ENCODE measurements at regions not wholly inside any gene's neighbourhood (a gene's known extent, or its start where the extent isn't known, plus 50 kb on each side); places are given as distances from the start of the nearest gene placed in this dataset.

DNA sequence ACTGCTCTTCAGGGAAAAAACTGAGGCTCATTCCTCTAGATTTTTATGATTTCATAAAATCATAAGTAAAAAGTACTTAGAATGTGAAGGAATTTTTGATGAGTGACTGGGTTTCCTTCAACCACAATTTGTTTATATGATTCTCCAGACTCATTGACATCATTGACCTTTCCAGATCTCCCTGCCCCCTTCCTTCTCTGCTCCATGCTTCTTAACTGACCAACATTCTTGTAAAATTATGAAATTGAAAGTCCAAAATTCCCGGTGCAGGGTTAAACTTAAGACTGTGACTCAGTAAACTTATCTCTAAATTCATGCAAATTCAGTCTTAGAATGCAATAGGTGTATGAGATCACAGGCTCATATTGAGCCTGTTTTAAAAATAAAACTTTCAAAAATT lies 648.9 kb downstream of the TDRD15 start:
- no peak for DNase-seq
- TF ChIP-seq, protein P1, sequence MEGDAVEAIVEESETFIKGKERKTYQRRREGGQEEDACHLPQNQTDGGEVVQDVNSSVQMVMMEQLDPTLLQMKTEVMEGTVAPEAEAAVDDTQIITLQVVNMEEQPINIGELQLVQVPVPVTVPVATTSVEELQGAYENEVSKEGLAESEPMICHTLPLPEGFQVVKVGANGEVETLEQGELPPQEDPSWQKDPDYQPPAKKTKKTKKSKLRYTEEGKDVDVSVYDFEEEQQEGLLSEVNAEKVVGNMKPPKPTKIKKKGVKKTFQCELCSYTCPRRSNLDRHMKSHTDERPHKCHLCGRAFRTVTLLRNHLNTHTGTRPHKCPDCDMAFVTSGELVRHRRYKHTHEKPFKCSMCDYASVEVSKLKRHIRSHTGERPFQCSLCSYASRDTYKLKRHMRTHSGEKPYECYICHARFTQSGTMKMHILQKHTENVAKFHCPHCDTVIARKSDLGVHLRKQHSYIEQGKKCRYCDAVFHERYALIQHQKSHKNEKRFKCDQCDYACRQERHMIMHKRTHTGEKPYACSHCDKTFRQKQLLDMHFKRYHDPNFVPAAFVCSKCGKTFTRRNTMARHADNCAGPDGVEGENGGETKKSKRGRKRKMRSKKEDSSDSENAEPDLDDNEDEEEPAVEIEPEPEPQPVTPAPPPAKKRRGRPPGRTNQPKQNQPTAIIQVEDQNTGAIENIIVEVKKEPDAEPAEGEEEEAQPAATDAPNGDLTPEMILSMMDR (IDR thresholded peaks at IDR 0.05; ENCODE audit: low read depth, low read length): no peak
- no peaks in the 10 kb centered on the region for H3K4me1 ChIP-seq
- no peaks in the 10 kb centered on the region for H3K27me3 ChIP-seq
- H3K4me3 ChIP-seq (ENCODE audit: low read depth, low read length): no peak overlapping the region
- no peaks in the 10 kb centered on the region for H3K36me3 ChIP-seq
- no peaks in the 10 kb centered on the region for H3K9me3 ChIP-seq

DNA sequence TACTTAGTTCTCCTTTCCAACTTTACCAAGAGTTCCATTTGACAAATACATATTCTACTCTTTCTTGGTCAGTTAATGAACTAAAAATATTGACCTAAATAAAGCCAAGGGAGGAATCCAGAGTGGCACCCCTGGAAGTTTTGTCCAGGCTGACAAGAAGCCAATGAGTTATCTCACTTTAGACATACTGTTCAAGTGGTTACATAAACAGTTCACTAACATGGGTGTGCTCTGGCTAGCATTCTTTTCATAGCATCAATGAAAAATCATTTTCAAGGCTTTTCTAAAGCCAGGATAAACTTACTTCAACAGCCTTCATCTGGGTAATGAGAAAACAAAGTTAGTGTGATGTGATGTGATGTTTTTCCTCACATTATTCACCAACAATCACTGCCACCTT lies 649.4 kb downstream of the TDRD15 start:
- no peaks in the 10 kb centered on the region for H3K27me3 ChIP-seq
- H3K4me3 ChIP-seq (ENCODE audit: low read depth, low read length): no peak overlapping the region
- H3K9me3 ChIP-seq: no peaks in the 10 kb centered on the region
- H3K36me3 ChIP-seq: no peaks in the 10 kb centered on the region
- no peaks in the 10 kb centered on the region for H3K4me1 ChIP-seq
- TF ChIP-seq, protein P1 (IDR thresholded peaks at IDR 0.05; ENCODE audit: low read depth, low read length): no peak
- no peak for DNase-seq

DNA sequence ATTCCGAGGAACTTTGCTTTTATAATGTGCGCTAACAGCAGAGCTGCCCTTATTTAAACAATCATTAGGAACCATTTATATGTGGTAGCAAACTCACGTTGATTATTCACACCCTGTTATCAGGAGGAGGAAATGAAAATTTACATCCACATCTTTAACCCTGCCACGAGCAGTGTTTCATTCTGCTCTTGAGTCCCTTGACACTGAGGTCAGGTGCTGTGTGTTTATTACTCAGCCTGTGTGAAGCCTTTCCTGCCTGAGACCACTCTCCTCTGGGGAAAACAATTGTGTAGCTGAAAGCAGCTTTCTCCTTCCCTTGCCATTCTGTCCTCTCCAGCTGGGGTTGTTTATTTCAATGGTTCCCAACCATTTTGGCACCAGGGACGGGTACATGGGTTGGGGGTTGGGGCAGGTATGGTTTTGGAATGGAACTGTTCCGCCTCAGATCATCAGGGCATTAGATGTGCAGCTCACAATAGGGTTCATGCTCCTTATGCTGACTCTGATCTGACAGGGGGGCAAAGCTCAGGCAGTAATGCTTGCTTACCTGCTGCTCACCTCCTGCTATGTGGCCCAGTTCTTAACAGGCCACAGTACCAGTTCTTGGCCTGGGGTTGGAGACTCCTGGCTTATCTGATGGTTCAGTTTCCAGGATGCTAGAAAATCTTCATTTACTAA lies 651.1 kb downstream of the TDRD15 start:
- Histone ChIP-seq H3K4me3 (ENCODE audit: low read depth, low read length) (no peak overlapping the region), H3K9me3 (no peaks in the 10 kb centered on the region), H3K27me3 (no peaks in the 10 kb centered on the region), H3K36me3 (no peaks in the 10 kb centered on the region), H3K4me1 (no peaks in the 10 kb centered on the region)
- DNase-seq: no peak
- TF ChIP-seq, protein P1 (IDR thresholded peaks at IDR 0.05; ENCODE audit: low read depth, low read length): no peak

DNA sequence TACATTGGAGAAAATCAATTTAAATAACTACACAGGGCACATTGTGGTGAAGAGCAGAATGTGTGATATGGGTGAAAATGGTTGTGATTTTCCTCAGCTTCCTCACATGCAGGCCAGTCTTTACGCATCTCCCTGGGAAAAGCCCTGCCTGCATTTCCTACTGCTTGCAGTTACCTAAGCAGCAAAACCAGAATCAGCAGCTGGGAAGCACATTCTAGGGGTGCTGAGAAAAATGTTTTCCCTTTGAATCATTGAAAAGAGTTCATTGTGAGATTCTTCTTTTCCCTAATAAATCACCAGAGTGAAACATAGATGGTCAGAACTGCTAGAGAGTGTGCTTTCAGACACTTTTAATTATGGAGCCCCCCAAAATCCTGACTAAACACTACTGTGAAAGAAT lies 656.0 kb downstream of the TDRD15 start:
- H3K4me3 ChIP-seq (ENCODE audit: low read depth, low read length): no peak overlapping the region
- TF ChIP-seq, protein P1 (IDR thresholded peaks at IDR 0.05; ENCODE audit: low read depth, low read length): no peak

DNA sequence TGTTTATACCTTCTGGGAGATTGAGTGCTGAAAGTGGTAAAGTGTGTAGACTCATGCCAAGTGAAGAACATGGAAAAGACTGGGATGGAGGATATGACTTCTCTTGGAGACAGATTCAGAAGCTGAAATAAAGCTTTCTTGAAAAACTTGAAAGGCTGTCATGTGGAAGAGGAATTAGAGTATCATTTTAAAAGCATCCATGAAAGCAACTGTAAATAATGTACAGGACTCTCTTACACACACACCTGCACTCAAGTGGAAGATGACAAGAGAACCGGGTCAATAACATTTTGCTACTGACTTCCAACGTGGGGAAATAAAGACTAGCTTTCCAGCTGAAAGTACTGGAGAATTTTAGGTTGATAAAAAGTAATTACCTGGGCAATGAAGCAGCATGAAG lies 658.2 kb downstream of the TDRD15 start:
- Histone ChIP-seq H3K4me1 (no peaks in the 10 kb centered on the region), H3K9me3 (no peaks in the 10 kb centered on the region), H3K36me3 (no peaks in the 10 kb centered on the region), H3K4me3 (ENCODE audit: low read depth, low read length) (no peak overlapping the region), H3K27me3 (no peaks in the 10 kb centered on the region)
- DNase-seq: no peak
- TF ChIP-seq, protein P1 (IDR thresholded peaks at IDR 0.05; ENCODE audit: low read depth, low read length): no peak

More for the DNA sequence above, 656.0 kb downstream of the TDRD15 start:
- H3K36me3 ChIP-seq: no peaks in the 10 kb centered on the region
- H3K9me3 ChIP-seq: no peaks in the 10 kb centered on the region
- no peaks in the 10 kb centered on the region for H3K4me1 ChIP-seq
- no peaks in the 10 kb centered on the region for H3K27me3 ChIP-seq
- no peak for DNase-seq

DNA sequence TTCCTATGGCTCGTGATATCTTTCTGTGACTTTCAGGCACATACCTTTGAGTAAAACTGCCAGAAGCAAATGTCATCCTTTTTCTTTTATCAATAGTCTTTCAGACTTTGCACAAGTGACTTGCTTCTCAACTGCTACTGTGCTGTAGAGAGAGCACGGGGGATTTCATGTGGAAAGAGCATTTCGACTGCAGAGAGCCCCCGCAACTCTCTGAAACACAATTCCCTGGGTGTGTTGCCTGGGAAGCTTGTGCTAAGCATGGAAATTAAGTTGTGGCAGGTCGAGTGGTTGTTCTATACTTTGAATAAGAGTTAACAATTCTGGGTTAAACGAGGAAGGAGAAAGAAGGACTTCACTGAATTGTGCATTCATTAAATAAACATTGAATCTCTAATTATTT lies 659.1 kb downstream of the TDRD15 start:
- Histone ChIP-seq H3K4me1 (no peaks in the 10 kb centered on the region), H3K9me3 (no peaks in the 10 kb centered on the region), H3K36me3 (no peaks in the 10 kb centered on the region), H3K27me3 (no peaks in the 10 kb centered on the region), H3K4me3 (ENCODE audit: low read depth, low read length) (no peak overlapping the region)
- DNase-seq: no peak
- TF ChIP-seq, protein P1 (IDR thresholded peaks at IDR 0.05; ENCODE audit: low read depth, low read length): no peak

All from BE2C (cell line).